ENCODE measurements at regions not wholly inside any gene's neighbourhood (a gene's known extent, or its start where the extent isn't known, plus 50 kb on each side); places are given as distances from the start of the nearest gene placed in this dataset.
"Not testable (repeated sequence)": the region's sequence is repeated elsewhere in the genome, so short reads cannot be mapped to it uniquely, and the experiment has no call there.

- Histone ChIP-seq H3K4me3 (no peak overlapping the region), H3K27ac (replicated peaks in 1 of 4) (no peak overlapping the region), H3K4me1 (no peaks in the 10 kb centered on the region), H3K27me3 (peaks cover 0 to 34% (median 0%) of the 10 kb centered on the region in 4 donors), H3K9me3 (peaks cover 0 to 6% (median 3%) of the 10 kb centered on the region in 4 donors), H3K36me3 (no peaks in the 10 kb centered on the region)
- no peak for DNase-seq (ENCODE audit: extremely low spot score)
- intact Hi-C loops (cut with DNase I): no loop called here
- TF ChIP-seq EP300 (IDR thresholded peaks at IDR 0.05): no peak
- TF ChIP-seq POLR2A (IDR thresholded peaks at IDR 0.05; ENCODE audit: low read depth): no peak
- no peak for TF ChIP-seq CTCF (IDR thresholded peaks at IDR 0.05)
- TF ChIP-seq POLR2AphosphoS5 (IDR thresholded peaks at IDR 0.05): no peak
- 83% methylated on average over 1 of the region's 1 CpG for WGBS
Observed at GRCh38 chr14:97158102-97158501, 360.9 kb downstream of the VRK1 start.

GRCh38 chr14:97159124-97159523 is 361.9 kb downstream of the VRK1 start:
- no peaks in the 10 kb centered on the region for H3K36me3 ChIP-seq
- H3K9me3 ChIP-seq: peaks cover 0 to 6% (median 3%) of the 10 kb centered on the region in 4 donors
- H3K4me3 ChIP-seq: no peak overlapping the region
- H3K27me3 ChIP-seq: peaks cover 0 to 34% (median 0%) of the 10 kb centered on the region in 4 donors
- no peak for DNase-seq (ENCODE audit: extremely low spot score)
- H3K4me1 ChIP-seq: no peaks in the 10 kb centered on the region
- no peak for TF ChIP-seq POLR2A (IDR thresholded peaks at IDR 0.05; ENCODE audit: low read depth)
- TF ChIP-seq EP300 (IDR thresholded peaks at IDR 0.05): no peak
- no peak for TF ChIP-seq POLR2AphosphoS5 (IDR thresholded peaks at IDR 0.05)
- TF ChIP-seq CTCF (IDR thresholded peaks at IDR 0.05): no peak
- intact Hi-C loops (cut with DNase I): no loop called here
- 87% methylated on average over 4 of the region's 4 CpGs for WGBS
- no peak overlapping the region for H3K27ac ChIP-seq (replicated peaks in 1 of 4)

DNA sequence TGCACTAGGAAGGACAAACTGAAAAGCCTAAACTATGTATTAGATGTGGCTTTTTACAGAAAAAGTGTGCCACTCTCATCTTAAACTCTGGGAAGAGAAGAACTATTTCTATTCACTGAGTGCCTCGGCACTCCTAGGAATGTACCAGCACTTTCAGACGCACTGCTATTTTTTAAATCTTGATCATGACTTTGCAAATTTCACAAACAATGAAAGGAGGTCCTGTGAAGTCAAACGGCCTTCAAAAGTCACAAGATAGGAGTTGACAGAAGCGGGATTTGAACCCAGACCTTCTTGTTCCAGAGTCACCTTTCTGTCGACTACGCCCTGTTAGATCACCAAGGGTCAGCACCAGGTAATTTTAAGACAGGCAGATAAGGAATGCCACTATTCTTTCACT is 365.4 kb downstream of the VRK1 start:
- DNase-seq (ENCODE audit: extremely low spot score): no peak
- Histone ChIP-seq H3K9me3 (peaks cover 0 to 6% (median 3%) of the 10 kb centered on the region in 4 donors), H3K27me3 (peaks cover 0 to 19% (median 0%) of the 10 kb centered on the region in 4 donors), H3K36me3 (no peaks in the 10 kb centered on the region), H3K4me3 (no peak overlapping the region), H3K27ac (replicated peaks in 1 of 4) (no peak overlapping the region), H3K4me1 (no peaks in the 10 kb centered on the region)
- 75% methylated on average over 6 of the region's 6 CpGs for WGBS
- TF ChIP-seq EP300 (IDR thresholded peaks at IDR 0.05): no peak
- TF ChIP-seq CTCF (IDR thresholded peaks at IDR 0.05): no peak
- TF ChIP-seq POLR2AphosphoS5 (IDR thresholded peaks at IDR 0.05): no peak
- no peak for TF ChIP-seq POLR2A (IDR thresholded peaks at IDR 0.05; ENCODE audit: low read depth)
- intact Hi-C loops (cut with DNase I): no loop called here

DNA sequence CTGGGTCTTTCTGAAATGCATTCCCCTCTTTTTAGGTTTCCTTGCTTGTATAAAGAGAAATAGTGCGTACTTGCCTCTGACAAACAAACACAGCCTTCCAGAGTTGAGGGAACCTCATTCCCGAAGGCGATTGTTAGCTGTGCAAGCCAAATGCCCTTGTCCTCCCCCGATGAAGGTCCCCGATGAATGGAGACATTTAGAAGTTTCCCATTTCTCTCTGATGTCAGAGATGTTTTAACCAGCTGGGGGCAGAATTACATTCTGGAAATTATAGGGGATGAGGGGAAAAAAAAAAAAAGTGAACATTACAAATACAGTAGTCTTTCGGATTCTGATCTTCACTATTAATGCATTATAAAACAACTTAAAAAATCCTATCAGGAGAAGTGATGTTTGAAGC is 366.8 kb downstream of the VRK1 start:
- intact Hi-C loops (cut with DNase I): no loop called here
- no peaks in the 10 kb centered on the region for H3K4me1 ChIP-seq
- WGBS: 48% methylated on average over 6 of the region's 6 CpGs
- peaks cover 0 to 4% (median under 1%) of the 10 kb centered on the region in 4 donors for H3K9me3 ChIP-seq
- DNase-seq (ENCODE audit: extremely low spot score): no peak
- H3K27ac ChIP-seq (replicated peaks in 1 of 4): no peak overlapping the region
- no peaks in the 10 kb centered on the region for H3K36me3 ChIP-seq
- peaks cover 0 to 17% (median 0%) of the 10 kb centered on the region in 4 donors for H3K27me3 ChIP-seq
- no peak overlapping the region for H3K4me3 ChIP-seq
- TF ChIP-seq CTCF (IDR thresholded peaks at IDR 0.05) (no peak), POLR2AphosphoS5 (IDR thresholded peaks at IDR 0.05) (no peak), EP300 (IDR thresholded peaks at IDR 0.05) (no peak), POLR2A (IDR thresholded peaks at IDR 0.05; ENCODE audit: low read depth) (no peak)

DNA sequence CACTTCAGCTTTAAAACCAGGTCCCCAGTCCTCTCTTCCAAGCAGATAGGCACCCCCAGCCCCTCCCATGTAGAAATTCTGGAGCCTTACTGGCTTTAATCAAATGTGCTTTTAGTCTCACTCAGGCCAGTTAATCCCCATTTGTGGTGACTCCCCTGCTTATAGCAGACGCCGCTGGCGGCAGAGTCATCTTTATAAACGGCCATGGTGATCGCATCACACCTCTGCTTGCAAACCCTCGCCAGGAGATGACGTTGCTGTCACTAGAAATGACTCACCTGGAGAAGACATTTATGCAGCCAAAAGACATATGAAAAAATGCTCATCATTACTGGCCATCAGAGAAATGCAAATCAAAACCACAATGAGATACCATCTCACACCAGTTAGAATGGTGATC is 369.3 kb downstream of the VRK1 start:
- no peak overlapping the region for H3K4me3 ChIP-seq
- WGBS: 68% methylated on average over 7 of the region's 7 CpGs
- no peaks in the 10 kb centered on the region for H3K9me3 ChIP-seq
- DNase-seq (ENCODE audit: extremely low spot score): no peak
- peaks cover 0 to 17% (median 0%) of the 10 kb centered on the region in 4 donors for H3K27me3 ChIP-seq
- TF ChIP-seq POLR2AphosphoS5 (IDR thresholded peaks at IDR 0.05) (no peak), POLR2A (IDR thresholded peaks at IDR 0.05; ENCODE audit: low read depth) (no peak), CTCF (IDR thresholded peaks at IDR 0.05) (no peak), EP300 (IDR thresholded peaks at IDR 0.05) (no peak)
- H3K36me3 ChIP-seq: no peaks in the 10 kb centered on the region
- intact Hi-C loops (cut with DNase I): no loop called here
- no peaks in the 10 kb centered on the region for H3K4me1 ChIP-seq
- H3K27ac ChIP-seq (replicated peaks in 1 of 4): no peak overlapping the region

GRCh38 chr14:97167577-97167976 is 370.4 kb downstream of the VRK1 start:
- H3K4me1 ChIP-seq; H3K9me3 ChIP-seq; DNase-seq (ENCODE audit: extremely low spot score); H3K36me3 ChIP-seq; intact Hi-C loops (cut with DNase I); H3K27ac ChIP-seq (replicated peaks in 1 of 4); H3K4me3 ChIP-seq: not testable (repeated sequence)
- H3K27me3 ChIP-seq: peaks cover 0 to 17% (median 0%) of the 10 kb centered on the region in 4 donors
- 85% methylated on average over 3 of the region's 3 CpGs for WGBS
